Activated CD4-positive, alpha-beta T cell treated with anti-CD3 and anti-CD28 coated beads for 36 hours (primary cell): ENCODE measurements at regions not wholly inside any gene's neighbourhood (a gene's known extent, or its start where the extent isn't known, plus 50 kb on each side); places are given as distances from the start of the nearest gene placed in this dataset.
"Not testable (repeated sequence)": the region's sequence is repeated elsewhere in the genome, so short reads cannot be mapped to it uniquely, and the experiment has no call there.

Experiments used
- ATAC-seq: fragments of 200-7000 bp; cut with Tn5 transposase; one replicate; pipeline ENCODE4 v1.10.0; 2021; ENCODE audit warnings: mild to moderate bottlenecking, moderate library complexity
- CTCF ChIA-PET: fragments of 350-600 bp; sonication (Branson Sonifier 250); formaldehyde crosslinking; loops from one replicate; lab custom pipeline; 2021; ENCODE audit warnings: antibody characterized with exemption; lab: Charles Lee
- POLR2A ChIA-PET: fragments of 350-600 bp; sonication (Branson Sonifier 250); formaldehyde crosslinking; loops from one replicate; lab custom pipeline; 2021; ENCODE audit warnings: antibody characterized with exemption, inconsistent platforms; lab: Charles Lee
- DNase-seq: peaks from one replicate; pipeline ENCODE4 v3.0.0-alpha.2; 2020
- H3K27ac Mint-ChIP-seq: one replicate; pipeline ENCODE4 v1.8.0; 2021; ENCODE audit warnings: mixed read lengths
- H3K27me3 Mint-ChIP-seq: one replicate; pipeline ENCODE4 v1.8.0; 2021; ENCODE audit warnings: mixed read lengths
- H3K36me3 Mint-ChIP-seq: one replicate; pipeline ENCODE4 v1.8.0; 2021; ENCODE audit warnings: low read depth, mixed read lengths
- H3K4me1 Mint-ChIP-seq: one replicate; pipeline ENCODE4 v1.8.0; 2021; ENCODE audit warnings: mixed read lengths
- H3K4me3 Mint-ChIP-seq: one replicate; pipeline ENCODE4 v1.8.0; 2021; ENCODE audit warnings: mild to moderate bottlenecking, moderate library complexity, mixed read lengths
- H3K9me3 Mint-ChIP-seq: one replicate; pipeline ENCODE4 v1.8.0; 2021; ENCODE audit warnings: low read depth, mixed read lengths
- intact Hi-C, 2 experiments: fragments of 100-400 bp; cut with DNase I in 1 of 2; cut with micrococcal nuclease in 1 of 2; formaldehyde crosslinking; loops; one replicate each; pipeline versions ENCODE4 v1.14.2 to v1.15.1; 2022 to 2024; cut with DNase I, micrococcal nuclease

DNA sequence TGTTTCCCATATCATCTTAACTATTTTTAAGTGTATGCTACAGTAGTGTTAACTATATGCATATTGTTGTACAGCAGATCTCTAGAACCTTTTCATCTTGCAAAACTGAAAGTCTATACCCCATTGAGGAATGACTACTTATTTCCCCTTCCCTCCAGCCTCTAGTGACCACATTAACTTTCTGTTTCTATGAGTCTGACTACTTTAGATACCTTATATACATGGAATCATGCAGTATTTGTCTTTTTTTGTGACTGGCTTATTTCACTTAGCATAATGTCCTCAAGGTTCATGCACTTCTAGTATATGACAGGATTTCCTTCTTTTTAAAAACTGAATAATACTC is 96.5 kb upstream of the BTG3 start:
- peak; percentile 93 for ATAC-seq
- POLR2A ChIA-PET = no interaction called here
- H3K4me1 Mint-ChIP-seq = peaks cover 13% of the 10 kb centered on the region
- H3K4me3 Mint-ChIP-seq = peak overlapping the region; percentile 11
- H3K27ac Mint-ChIP-seq = no peak overlapping the region
- H3K27me3 Mint-ChIP-seq = peaks cover 2% of the 10 kb centered on the region
- CTCF ChIA-PET = interaction anchor here (1.6 kb wide), 1 partner anchor 194 kb away, joined by 4 read pairs; no protein-coding TSS in a partner anchor
- H3K9me3 Mint-ChIP-seq = peaks cover 16% of the 10 kb centered on the region
- DNase-seq = no peak
- H3K36me3 Mint-ChIP-seq = peaks cover 6% of the 10 kb centered on the region
- intact Hi-C loops = loop anchor here (2.0 to 10.0 kb wide), 3 partner anchors 74 to 108 kb away; partner anchors contain the start of gene C21orf91 (in 1 of the 2)

DNA sequence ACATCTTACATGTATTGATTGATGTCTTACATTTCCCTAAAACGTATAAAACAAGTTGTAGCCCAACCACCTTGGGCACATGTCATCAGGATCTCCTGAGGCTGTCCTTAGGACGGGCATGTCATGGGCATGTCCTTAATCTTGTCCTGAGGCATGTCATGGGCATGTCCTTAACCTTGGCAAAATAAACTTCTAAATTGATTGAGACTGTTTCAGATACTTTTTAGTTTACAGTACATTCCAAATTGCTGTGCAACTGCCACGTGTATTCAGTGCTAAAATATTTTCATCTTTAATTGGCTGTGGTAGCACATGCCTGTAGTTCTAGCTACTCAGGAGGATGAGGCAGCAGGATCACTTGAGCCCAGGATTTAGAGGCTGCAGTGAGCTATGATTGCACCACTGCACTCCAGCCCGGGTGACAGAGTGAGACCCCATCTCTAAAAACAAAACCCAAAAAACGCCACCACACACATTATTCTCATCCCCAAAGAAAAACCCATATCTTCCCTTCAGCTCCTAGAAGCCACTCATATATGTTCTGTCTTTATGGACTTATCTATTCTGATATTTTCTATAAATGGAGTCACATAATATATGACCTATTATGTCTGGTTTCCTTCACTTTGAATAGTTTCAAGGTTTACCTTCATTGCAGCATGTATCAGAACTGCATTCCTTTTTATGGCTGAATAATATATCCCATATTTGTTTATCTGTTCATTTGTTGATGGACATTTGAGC is 96.0 kb upstream of the BTG3 start:
- ChIA-PET POLR2A (no interaction called here), CTCF (interaction anchor here (1.6 kb wide), 1 partner anchor 195 kb away, joined by 4 read pairs; no protein-coding TSS in a partner anchor)

GRCh38 chr21:17699524-17700189 is 87.0 kb upstream of the BTG3 start:
- no peak overlapping the region for H3K4me3 Mint-ChIP-seq
- peaks cover 2% of the 10 kb centered on the region for H3K27me3 Mint-ChIP-seq
- DNase-seq = no peak
- H3K27ac Mint-ChIP-seq = no peak overlapping the region
- H3K9me3 Mint-ChIP-seq = peaks cover 4% of the 10 kb centered on the region
- H3K36me3 Mint-ChIP-seq = no peaks in the 10 kb centered on the region
- intact Hi-C loops = loop anchor here in 1 of 2 experiments (10.0 kb wide), 1 partner anchor 85 kb away; no protein-coding TSS in a partner anchor
- peaks cover 3% of the 10 kb centered on the region for H3K4me1 Mint-ChIP-seq
- no peak for ATAC-seq
- POLR2A ChIA-PET = no interaction called here
- CTCF ChIA-PET = interaction anchor here (1.0 kb wide), 1 partner anchor 11 kb away, joined by 3 read pairs; no protein-coding TSS in a partner anchor

More for the DNA sequence above, 96.0 kb upstream of the BTG3 start:
- Mint-ChIP-seq H3K36me3 (peaks cover 5% of the 10 kb centered on the region), H3K27ac (no peak overlapping the region), H3K4me3 (no peak overlapping the region), H3K4me1 (peaks cover 13% of the 10 kb centered on the region), H3K9me3 (peaks cover 15% of the 10 kb centered on the region), H3K27me3 (peaks cover 3% of the 10 kb centered on the region)
- intact Hi-C loops = loop anchor here (2.0 to 10.0 kb wide), 3 partner anchors 74 to 109 kb away; partner anchors contain the start of gene C21orf91 (in 1 of the 2)
- ATAC-seq (no peak), DNase-seq (no peak)

GRCh38 chr21:17697473-17697872 is 84.8 kb upstream of the BTG3 start:
- POLR2A ChIA-PET = no interaction called here
- Mint-ChIP-seq H3K27ac (no peak overlapping the region), H3K9me3 (peaks cover 4% of the 10 kb centered on the region), H3K36me3 (no peaks in the 10 kb centered on the region), H3K4me3 (no peak overlapping the region), H3K27me3 (no peaks in the 10 kb centered on the region), H3K4me1 (peaks cover 6% of the 10 kb centered on the region)
- ATAC-seq = no peak
- CTCF ChIA-PET = interaction anchor here (0.7 kb wide), 1 partner anchor 19 kb away, joined by 3 read pairs; no protein-coding TSS in a partner anchor
- intact Hi-C loops = no loop called here
- DNase-seq = no peak

GRCh38 chr21:17694416-17694815 is 81.7 kb upstream of the BTG3 start:
- POLR2A ChIA-PET, DNase-seq, H3K4me1 Mint-ChIP-seq, CTCF ChIA-PET, H3K36me3 Mint-ChIP-seq, H3K4me3 Mint-ChIP-seq, ATAC-seq, H3K27me3 Mint-ChIP-seq, H3K27ac Mint-ChIP-seq, H3K9me3 Mint-ChIP-seq, intact Hi-C loops: not testable (repeated sequence)

- no peak for DNase-seq
- Mint-ChIP-seq H3K27ac (no peak overlapping the region), H3K9me3 (peaks cover 4% of the 10 kb centered on the region), H3K36me3 (no peaks in the 10 kb centered on the region), H3K4me1 (peaks cover 13% of the 10 kb centered on the region), H3K27me3 (no peaks in the 10 kb centered on the region), H3K4me3 (no peak overlapping the region)
- ChIA-PET POLR2A (no interaction called here), CTCF (interaction anchor here (6.0 kb wide), 1 partner anchor 13 kb away, joined by 28 read pairs; no protein-coding TSS in a partner anchor)
- intact Hi-C loops = no loop called here
- ATAC-seq = no peak
Measured at GRCh38 chr21:17693801-17694200, 81.1 kb upstream of the BTG3 start.

GRCh38 chr21:17690078-17690494 is 77.4 kb upstream of the BTG3 start:
- intact Hi-C loops = no loop called here
- ChIA-PET POLR2A (no interaction called here), CTCF (interaction anchor here (1.0 to 6.0 kb wide), 4 partner anchors 9 to 214 kb away, joined by 3 to 28 read pairs (median 12); no protein-coding TSS in a partner anchor)
- peaks cover 35% of the 10 kb centered on the region for H3K4me1 Mint-ChIP-seq
- H3K27me3 Mint-ChIP-seq = peaks cover 2% of the 10 kb centered on the region
- no peaks in the 10 kb centered on the region for H3K36me3 Mint-ChIP-seq
- no peak for ATAC-seq
- no peak for DNase-seq
- H3K9me3 Mint-ChIP-seq = peaks cover 12% of the 10 kb centered on the region
- no peak overlapping the region for H3K27ac Mint-ChIP-seq
- H3K4me3 Mint-ChIP-seq = no peak overlapping the region

DNA sequence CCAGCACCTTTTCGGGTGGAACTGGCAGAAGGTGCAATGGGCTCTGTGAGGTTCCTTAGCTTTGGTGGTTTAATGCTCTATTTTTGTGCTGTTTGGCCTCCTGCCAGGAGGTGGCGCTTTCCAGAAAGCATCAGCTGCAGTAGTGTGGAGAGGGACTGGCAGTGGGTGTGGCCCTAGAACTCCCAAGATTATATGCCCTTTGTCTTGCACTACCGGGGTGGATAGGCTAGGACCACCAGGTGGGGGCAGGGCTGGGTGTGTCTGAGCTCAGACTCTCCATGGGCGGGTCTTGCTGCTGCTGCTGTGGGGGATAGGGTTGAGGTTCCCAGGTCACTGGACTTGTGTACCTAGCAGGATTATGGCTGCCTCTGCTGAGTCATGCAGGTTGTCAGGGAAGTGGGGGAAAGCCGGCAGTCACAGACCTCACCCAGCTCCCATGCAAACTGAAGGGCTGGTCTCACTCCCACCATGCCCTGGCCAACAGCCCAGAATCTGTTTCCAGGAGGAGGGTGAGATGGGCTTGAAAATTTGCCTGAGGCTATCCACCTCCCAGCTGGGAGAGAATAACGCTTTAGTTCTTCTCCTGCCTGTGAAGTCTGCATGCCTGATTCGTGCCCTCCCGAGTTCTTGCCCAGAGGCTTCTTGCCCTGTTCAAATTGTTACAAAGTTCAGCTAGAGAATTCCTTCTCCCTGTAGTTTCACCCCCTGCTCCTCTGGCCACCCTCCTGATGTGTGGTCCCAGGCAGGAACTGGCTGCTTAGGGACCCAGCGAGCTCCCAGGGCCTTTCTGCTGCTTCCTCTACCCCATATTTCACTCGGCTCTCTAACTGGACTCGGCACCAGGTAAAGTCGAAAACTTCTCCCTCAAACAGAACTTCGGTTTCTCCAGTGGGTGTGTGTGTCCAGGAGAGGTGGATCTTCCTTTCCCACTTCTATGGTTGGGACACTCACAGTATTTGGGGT is 76.5 kb upstream of the BTG3 start:
- H3K4me1 Mint-ChIP-seq = peaks cover 35% of the 10 kb centered on the region
- intact Hi-C loops = loop anchor here in 1 of 2 experiments (5.0 to 10.0 kb wide), 2 partner anchors 93 to 136 kb away; no protein-coding TSS in a partner anchor
- H3K36me3 Mint-ChIP-seq = no peaks in the 10 kb centered on the region
- no peak overlapping the region for H3K4me3 Mint-ChIP-seq
- peaks cover 2% of the 10 kb centered on the region for H3K27me3 Mint-ChIP-seq
- ATAC-seq (peak; percentile 26), DNase-seq (peak; percentile 64)
- H3K27ac Mint-ChIP-seq = no peak overlapping the region
- H3K9me3 Mint-ChIP-seq = peaks cover 12% of the 10 kb centered on the region
- ChIA-PET CTCF (interaction anchor here (0.5 to 6.0 kb wide), 11 partner anchors 8 to 234 kb away, joined by 3 to 28 read pairs (median 3); no protein-coding TSS in a partner anchor), POLR2A (no interaction called here)

DNA sequence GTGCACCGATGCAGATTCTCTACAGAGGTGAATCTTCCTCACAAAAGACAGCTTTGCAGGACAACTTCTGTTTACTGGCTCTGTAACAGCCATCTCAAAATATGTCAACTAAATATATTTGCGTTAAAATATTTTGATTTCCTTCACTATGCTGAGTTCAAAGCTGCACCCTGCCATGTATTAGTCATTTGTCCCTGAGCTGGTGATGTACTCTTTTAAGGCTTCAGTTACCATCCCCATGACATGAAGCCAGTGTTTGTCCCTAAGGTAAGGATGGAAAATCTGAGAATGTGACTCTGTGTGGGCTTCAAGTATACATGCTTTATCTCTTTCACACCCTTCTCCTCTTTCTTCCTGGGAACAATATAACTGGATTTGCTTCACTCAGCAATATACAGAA is 70.2 kb upstream of the BTG3 start:
- intact Hi-C loops = loop anchor here in 1 of 2 experiments (10.0 kb wide), 1 partner anchor 142 kb away; no protein-coding TSS in a partner anchor
- peak; percentile 39 for ATAC-seq
- Mint-ChIP-seq H3K27ac (no peak overlapping the region), H3K27me3 (peaks cover 2% of the 10 kb centered on the region), H3K4me3 (no peak overlapping the region), H3K36me3 (no peaks in the 10 kb centered on the region), H3K4me1 (peaks cover 16% of the 10 kb centered on the region), H3K9me3 (peaks cover 12% of the 10 kb centered on the region)
- DNase-seq = no peak
- ChIA-PET POLR2A (no interaction called here), CTCF (interaction anchor here (1.1 to 3.9 kb wide), 3 partner anchors 8 to 242 kb away, joined by 4 to 28 read pairs (median 6); no protein-coding TSS in a partner anchor)

DNA sequence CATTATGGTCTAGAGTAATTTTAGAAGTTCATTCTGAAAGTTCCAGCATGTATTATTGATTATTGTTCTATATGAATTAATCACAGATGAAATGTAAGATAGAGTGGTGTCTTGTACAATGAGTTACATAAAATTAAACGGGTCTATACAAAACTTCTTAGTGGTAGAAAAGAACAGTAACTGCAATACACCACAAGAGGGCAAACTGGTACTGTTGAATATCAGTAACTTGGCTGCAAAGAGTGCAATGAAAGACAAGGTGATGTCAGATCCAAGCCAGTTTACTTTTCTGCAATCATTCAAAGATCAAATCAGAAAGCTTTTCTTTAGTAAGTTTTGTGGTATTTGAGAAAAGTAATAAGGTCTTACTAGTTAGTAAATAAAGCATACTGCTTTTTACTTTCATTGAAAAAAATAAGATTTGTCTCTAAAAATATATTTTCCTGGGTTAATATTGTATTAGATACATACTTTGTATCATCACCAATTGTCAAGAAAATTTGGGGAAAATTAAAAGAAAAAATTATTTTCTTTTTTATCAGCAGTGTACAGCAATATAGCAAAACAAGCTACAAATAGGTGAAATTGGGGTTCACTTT is 66.4 kb upstream of the BTG3 start:
- no peaks in the 10 kb centered on the region for H3K4me1 Mint-ChIP-seq
- DNase-seq = peak; percentile 5
- H3K27me3 Mint-ChIP-seq = no peaks in the 10 kb centered on the region
- H3K4me3 Mint-ChIP-seq = no peak overlapping the region
- intact Hi-C loops = loop anchor here (1.0 to 10.0 kb wide), 4 partner anchors 64 to 292 kb away; partner anchors contain the start of gene BTG3 (in 1 of the 2)
- H3K27ac Mint-ChIP-seq = no peak overlapping the region
- no peaks in the 10 kb centered on the region for H3K36me3 Mint-ChIP-seq
- POLR2A ChIA-PET = no interaction called here
- CTCF ChIA-PET = interaction anchor here (0.7 to 3.9 kb wide), 13 partner anchors 8 to 246 kb away, joined by 3 to 28 read pairs (median 5); no protein-coding TSS in a partner anchor
- ATAC-seq = peak; percentile 70
- no peaks in the 10 kb centered on the region for H3K9me3 Mint-ChIP-seq
